A673 (cell line): ENCODE measurements at regions not wholly inside any gene's neighbourhood (a gene's known extent, or its start where the extent isn't known, plus 50 kb on each side); places are given as distances from the start of the nearest gene placed in this dataset.

ENCODE experiments used
- BruUV-seq: library from RNA; stranded (reverse); fragments of 400-500 nt; replicated peaks from 2 replicates; lab custom pipeline; 2021; lab: Mats Ljungman, UMichigan
- CTCF ChIA-PET: fragments of 300-600 bp; sonication (Branson Sonifier 250); formaldehyde crosslinking; loops from one replicate; lab custom pipeline; 2022; ENCODE audit warnings: antibody characterized with exemption; lab: Charles Lee
- POLR2A ChIA-PET: fragments of 300-600 bp; sonication (Branson Sonifier 250); formaldehyde crosslinking; loops from one replicate; lab custom pipeline; 2022; ENCODE audit warnings: antibody characterized with exemption; ENCODE audit not compliant: low non-redundant PET; lab: Charles Lee
- DNase-seq: peaks from one replicate; pipeline ENCODE4 v3.0.0-alpha.2; 2015; ENCODE audit warnings: low spot score
- H3K27ac ChIP-seq: fragments of 200-600 bp; sonication (generic); 2 replicates; pipeline ENCODE4 v1.5.1; 2016; ENCODE audit warnings: mixed run types, low read depth, mild to moderate bottlenecking, mixed read lengths, antibody characterized with exemption, low read length; ENCODE audit not compliant: poor library complexity, severe bottlenecking
- H3K27me3 ChIP-seq: fragments of 200-600 bp; sonication (generic); replicated peaks from 2 replicates; pipeline ENCODE4 v1.6.1; 2017; ENCODE audit warnings: mixed run types, low read depth, mild to moderate bottlenecking, mixed read lengths, antibody characterized with exemption, low read length; ENCODE audit not compliant: insufficient read depth, poor library complexity
- H3K36me3 ChIP-seq: fragments of 200-600 bp; sonication (generic); 2 replicates; pipeline ENCODE4 v1.6.1; 2016; ENCODE audit warnings: mixed run types, mild to moderate bottlenecking, mixed read lengths, antibody characterized with exemption, low read length; ENCODE audit not compliant: insufficient read depth, poor library complexity, severe bottlenecking
- H3K4me1 ChIP-seq: fragments of 200-600 bp; sonication (generic); 2 replicates; pipeline ENCODE4 v1.6.1; 2017; ENCODE audit warnings: mixed run types, mild to moderate bottlenecking, mixed read lengths, antibody characterized with exemption, low read length; ENCODE audit not compliant: insufficient read depth, poor library complexity, severe bottlenecking
- H3K4me3 ChIP-seq: fragments of 200-600 bp; sonication (generic); 2 replicates; pipeline ENCODE4 v1.5.1; 2016; ENCODE audit warnings: low read depth, mixed run types, mild to moderate bottlenecking, mixed read lengths, low read length; ENCODE audit not compliant: poor library complexity, severe bottlenecking
- H3K9me3 ChIP-seq: fragments of 200-600 bp; sonication (generic); 2 replicates; pipeline ENCODE4 v1.6.1; 2016; ENCODE audit warnings: mixed run types, low read depth, mild to moderate bottlenecking, mixed read lengths, antibody characterized with exemption, low read length; ENCODE audit not compliant: poor library complexity, severe bottlenecking
- CTCF ChIP-seq: fragments of 300-800, 200-600 bp; sonication (generic); conservative IDR thresholded peaks from 2 replicates; pipeline ENCODE4 v1.5.1; 2017; ENCODE audit warnings: low read depth, mild to moderate bottlenecking, antibody characterized with exemption, low read length, moderate library complexity, mixed read lengths
- EZH2 ChIP-seq: fragments of 200-600 bp; sonication (generic); IDR thresholded peaks from 2 replicates; pipeline ENCODE4 v1.6.1; 2017; ENCODE audit warnings: borderline replicate concordance, low read depth, mild to moderate bottlenecking, mixed read lengths, antibody characterized with exemption, low read length; ENCODE audit not compliant: poor library complexity, severe bottlenecking
- intact Hi-C: fragments of 100-400 bp; cut with micrococcal nuclease; formaldehyde crosslinking; loops from one replicate; pipeline ENCODE4 v1.10.0; 2022; ENCODE audit not compliant: unreplicated experiment

DNA sequence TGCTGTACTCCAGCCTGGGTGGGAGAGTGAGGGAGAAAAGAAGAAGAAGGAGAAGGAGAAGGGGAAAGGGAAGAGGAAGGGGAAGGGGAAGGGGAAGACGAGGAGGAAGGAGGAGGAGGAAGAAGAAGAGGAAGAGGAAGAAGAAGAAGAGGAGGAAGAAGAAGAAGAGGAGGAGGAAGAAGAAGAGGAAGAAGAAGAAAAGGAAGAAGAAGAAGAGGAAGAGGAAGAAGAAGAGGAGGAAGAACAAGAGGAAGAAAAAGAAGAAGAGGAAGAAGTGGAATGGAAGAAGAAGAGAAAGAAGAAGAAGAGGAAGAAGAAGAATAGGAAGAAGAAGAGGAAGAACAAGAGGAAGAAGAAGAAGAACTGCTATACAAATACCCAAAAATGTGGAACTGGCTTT lies 507.4 kb upstream of the TMPO start:
- POLR2A ChIA-PET, result no interaction called here
- H3K4me3 ChIP-seq, result no peak overlapping the region
- no peak for DNase-seq
- no peaks in the 10 kb centered on the region for H3K27me3 ChIP-seq
- no peak overlapping the region for H3K27ac ChIP-seq
- intact Hi-C loops, result no loop called here
- BruUV-seq, result no TSS peak
- TF ChIP-seq EZH2 (no peak), CTCF (no peak)
- no peaks in the 10 kb centered on the region for H3K4me1 ChIP-seq
- no peaks in the 10 kb centered on the region for H3K9me3 ChIP-seq
- CTCF ChIA-PET, result no interaction called here
- H3K36me3 ChIP-seq, result no peaks in the 10 kb centered on the region

DNA sequence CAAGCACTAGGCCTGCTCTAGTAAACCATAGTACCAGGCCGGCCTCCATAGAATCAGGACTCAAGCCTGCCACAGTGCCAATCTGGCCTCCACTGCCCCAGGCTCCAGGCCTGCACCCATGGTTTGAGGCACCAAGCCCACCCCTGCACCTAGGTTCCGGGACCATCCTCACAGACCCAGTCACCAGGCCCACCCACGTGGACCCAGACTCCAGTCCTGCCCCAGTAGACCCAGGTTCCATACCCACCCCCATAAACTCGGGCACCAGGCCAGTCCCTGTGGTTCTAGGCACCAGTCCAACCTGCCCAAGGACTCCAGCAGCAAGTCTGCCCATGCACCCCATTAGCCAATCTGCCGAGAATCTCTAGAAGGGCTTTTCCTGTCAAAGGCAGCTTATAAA lies 501.8 kb upstream of the TMPO start:
- H3K4me3 ChIP-seq, result no peak overlapping the region
- intact Hi-C loops, result no loop called here
- TF ChIP-seq EZH2, result no peak
- TF ChIP-seq CTCF, result no peak
- no peaks in the 10 kb centered on the region for H3K9me3 ChIP-seq
- no peaks in the 10 kb centered on the region for H3K36me3 ChIP-seq
- no peak overlapping the region for H3K27ac ChIP-seq
- no peaks in the 10 kb centered on the region for H3K27me3 ChIP-seq
- DNase-seq, result no peak
- H3K4me1 ChIP-seq, result no peaks in the 10 kb centered on the region
- BruUV-seq, result no TSS peak
- POLR2A ChIA-PET, result no interaction called here
- CTCF ChIA-PET, result no interaction called here

GRCh38 chr12:98018836-98019235 lies 496.6 kb upstream of the TMPO start:
- H3K36me3 ChIP-seq, result no peaks in the 10 kb centered on the region
- H3K27ac ChIP-seq, result no peak overlapping the region
- POLR2A ChIA-PET, result no interaction called here
- TF ChIP-seq CTCF (no peak), EZH2 (no peak)
- no peaks in the 10 kb centered on the region for H3K27me3 ChIP-seq
- CTCF ChIA-PET, result no interaction called here
- H3K9me3 ChIP-seq, result no peaks in the 10 kb centered on the region
- intact Hi-C loops, result no loop called here
- no TSS peak for BruUV-seq
- H3K4me1 ChIP-seq, result peaks cover 35% of the 10 kb centered on the region
- no peak for DNase-seq
- no peak overlapping the region for H3K4me3 ChIP-seq
